HUES6 (cell line): ENCODE measurements at regions not wholly inside any gene's neighbourhood (a gene's known extent, or its start where the extent isn't known, plus 50 kb on each side); places are given as distances from the start of the nearest gene placed in this dataset.

Experiments
- H3K27ac ChIP-seq: 2 replicates; pipeline ENCODE4 v1.7.0; 2013; ENCODE audit warnings: low read depth, mild to moderate bottlenecking, low read length, inconsistent platforms
- H3K27me3 ChIP-seq: 2 replicates; pipeline ENCODE4 v1.6.1; 2013; ENCODE audit warnings: low read length; ENCODE audit not compliant: control insufficient read depth, insufficient read depth
- H3K36me3 ChIP-seq: 2 replicates; pipeline ENCODE4 v1.6.1; 2013; ENCODE audit warnings: low read length; ENCODE audit not compliant: control insufficient read depth, insufficient read depth
- H3K4me1 ChIP-seq: 2 replicates; pipeline ENCODE4 v1.6.1; 2013; ENCODE audit warnings: low read length; ENCODE audit not compliant: control insufficient read depth, insufficient read depth
- H3K4me3 ChIP-seq: 2 replicates; pipeline ENCODE4 v1.5.1; 2013; ENCODE audit warnings: low read depth, low read length
- H3K9ac ChIP-seq: one replicate; pipeline ENCODE4 v1.6.1; 2013; ENCODE audit warnings: mild to moderate bottlenecking, low read length
- H3K9me3 ChIP-seq: 2 replicates; pipeline ENCODE4 v1.6.1; 2013; ENCODE audit warnings: low read depth, low read length; ENCODE audit not compliant: control insufficient read depth, insufficient read depth

GRCh38 chr21:20644552-20644951 lies 353.7 kb upstream of the NCAM2 start:
- H3K4me3 ChIP-seq = no peak overlapping the region
- no peaks in the 10 kb centered on the region for H3K4me1 ChIP-seq
- no peaks in the 10 kb centered on the region for H3K27me3 ChIP-seq
- no peak overlapping the region for H3K27ac ChIP-seq
- H3K9me3 ChIP-seq = peaks cover 17% of the 10 kb centered on the region
- H3K9ac ChIP-seq = no peak overlapping the region
- H3K36me3 ChIP-seq = no peaks in the 10 kb centered on the region

- Histone ChIP-seq H3K4me1 (no peaks in the 10 kb centered on the region), H3K27me3 (no peaks in the 10 kb centered on the region), H3K9ac (no peak overlapping the region), H3K4me3 (no peak overlapping the region), H3K9me3 (peaks cover 17% of the 10 kb centered on the region), H3K27ac (no peak overlapping the region), H3K36me3 (no peaks in the 10 kb centered on the region)
Observed at GRCh38 chr21:20645344-20645743, 352.9 kb upstream of the NCAM2 start.

- no peaks in the 10 kb centered on the region for H3K27me3 ChIP-seq
- no peak overlapping the region for H3K9ac ChIP-seq
- peaks cover 17% of the 10 kb centered on the region for H3K9me3 ChIP-seq
- no peak overlapping the region for H3K4me3 ChIP-seq
- no peaks in the 10 kb centered on the region for H3K36me3 ChIP-seq
- H3K27ac ChIP-seq = no peak overlapping the region
- no peaks in the 10 kb centered on the region for H3K4me1 ChIP-seq
Observed at GRCh38 chr21:20646431-20647165, 351.6 kb upstream of the NCAM2 start.

- no peaks in the 10 kb centered on the region for H3K4me1 ChIP-seq
- H3K27me3 ChIP-seq = no peaks in the 10 kb centered on the region
- H3K9ac ChIP-seq = no peak overlapping the region
- peaks cover 17% of the 10 kb centered on the region for H3K9me3 ChIP-seq
- no peak overlapping the region for H3K27ac ChIP-seq
- H3K36me3 ChIP-seq = no peaks in the 10 kb centered on the region
- no peak overlapping the region for H3K4me3 ChIP-seq
Observed at GRCh38 chr21:20647607-20648006, 350.6 kb upstream of the NCAM2 start.

- Histone ChIP-seq H3K4me3 (no peak overlapping the region), H3K9me3 (peaks cover 17% of the 10 kb centered on the region), H3K27ac (no peak overlapping the region), H3K36me3 (no peaks in the 10 kb centered on the region), H3K27me3 (no peaks in the 10 kb centered on the region), H3K4me1 (no peaks in the 10 kb centered on the region), H3K9ac (no peak overlapping the region)
Observed at GRCh38 chr21:20649231-20649630, 349.0 kb upstream of the NCAM2 start.

GRCh38 chr21:20652846-20653245 lies 345.4 kb upstream of the NCAM2 start:
- no peak overlapping the region for H3K4me3 ChIP-seq
- H3K4me1 ChIP-seq = no peaks in the 10 kb centered on the region
- no peaks in the 10 kb centered on the region for H3K36me3 ChIP-seq
- H3K27ac ChIP-seq = no peak overlapping the region
- H3K9ac ChIP-seq = no peak overlapping the region
- H3K27me3 ChIP-seq = no peaks in the 10 kb centered on the region
- H3K9me3 ChIP-seq = no peaks in the 10 kb centered on the region

GRCh38 chr21:20661246-20661645 lies 337.0 kb upstream of the NCAM2 start:
- Histone ChIP-seq H3K4me3 (peak overlapping the region; percentile 10), H3K27me3 (no peaks in the 10 kb centered on the region), H3K9me3 (peaks cover 5% of the 10 kb centered on the region; the same call in 1 of the 2 replicates), H3K36me3 (peaks cover 1% of the 10 kb centered on the region; the same call in 1 of the 2 replicates), H3K27ac (peak overlapping the region; percentile 94), H3K9ac (peak overlapping the region; percentile 73), H3K4me1 (peaks cover 25% of the 10 kb centered on the region)

- Histone ChIP-seq H3K4me1 (peaks cover 25% of the 10 kb centered on the region), H3K27ac (peak overlapping the region; percentile 94), H3K27me3 (no peaks in the 10 kb centered on the region), H3K9me3 (peaks cover 10% of the 10 kb centered on the region), H3K36me3 (peaks cover 4% of the 10 kb centered on the region; the same call in 1 of the 2 replicates), H3K9ac (peak overlapping the region; percentile 73), H3K4me3 (peak overlapping the region; percentile 37)
Observed at GRCh38 chr21:20661745-20662422, 336.3 kb upstream of the NCAM2 start.

GRCh38 chr21:20662514-20662913 lies 335.7 kb upstream of the NCAM2 start:
- peaks cover 25% of the 10 kb centered on the region for H3K4me1 ChIP-seq
- no peaks in the 10 kb centered on the region for H3K27me3 ChIP-seq
- peak overlapping the region; percentile 37 for H3K4me3 ChIP-seq
- H3K9me3 ChIP-seq = peaks cover 10% of the 10 kb centered on the region
- peak overlapping the region; percentile 94 for H3K27ac ChIP-seq
- peaks cover 4% of the 10 kb centered on the region; the same call in 1 of the 2 replicates for H3K36me3 ChIP-seq
- H3K9ac ChIP-seq = no peak overlapping the region

GRCh38 chr21:20667931-20668330 lies 330.3 kb upstream of the NCAM2 start:
- Histone ChIP-seq H3K36me3 (peaks cover 4% of the 10 kb centered on the region; the same call in 1 of the 2 replicates), H3K9ac (no peak overlapping the region), H3K4me1 (peaks cover 4% of the 10 kb centered on the region), H3K27me3 (no peaks in the 10 kb centered on the region), H3K9me3 (peaks cover 25% of the 10 kb centered on the region), H3K4me3 (no peak overlapping the region), H3K27ac (no peak overlapping the region)

- Histone ChIP-seq H3K36me3 (no peaks in the 10 kb centered on the region), H3K27ac (no peak overlapping the region), H3K4me1 (no peaks in the 10 kb centered on the region), H3K9me3 (peaks cover 4% of the 10 kb centered on the region), H3K4me3 (no peak overlapping the region), H3K9ac (no peak overlapping the region), H3K27me3 (no peaks in the 10 kb centered on the region)
Observed at GRCh38 chr21:20685475-20685874, 312.7 kb upstream of the NCAM2 start.
